GM19397 (cell line): ENCODE measurements at regions not wholly inside any gene's neighbourhood (a gene's known extent, or its start where the extent isn't known, plus 50 kb on each side); places are given as distances from the start of the nearest gene placed in this dataset.
A peak's percentile ranks its signal among the peaks of the same experiment; 100 is the strongest.
"Not testable (repeated sequence)": the region's sequence is repeated elsewhere in the genome, so short reads cannot be mapped to it uniquely, and the experiment has no call there.

Experiments used
- ATAC-seq: cut with Tn5 transposase; IDR thresholded peaks from one replicate; pipeline ENCODE4 v1.9.1; 2021; ENCODE audit warnings: mild to moderate bottlenecking, moderate library complexity; ENCODE audit not compliant: unreplicated experiment

DNA sequence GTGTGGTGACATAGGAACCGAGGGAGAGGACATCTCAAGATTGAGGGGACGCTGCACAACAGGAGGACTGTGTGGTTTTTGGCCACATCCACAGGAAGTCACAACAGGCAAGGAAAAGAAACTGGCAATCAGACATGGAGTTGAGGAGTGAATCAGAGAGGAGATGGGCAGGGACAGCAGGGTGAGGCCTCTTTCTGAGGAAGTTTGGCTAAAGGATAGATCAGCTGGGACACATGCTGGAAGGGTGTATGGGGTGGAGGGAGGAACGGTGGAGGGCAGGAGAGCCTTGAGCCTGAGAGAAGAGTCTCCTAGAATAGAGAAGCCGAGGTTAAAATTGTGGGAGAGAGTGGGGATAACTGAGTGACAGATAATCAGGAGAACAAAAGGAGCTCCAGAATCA lies 75.1 kb upstream of the CIDEA start:
- ATAC-seq: not testable (repeated sequence)

DNA sequence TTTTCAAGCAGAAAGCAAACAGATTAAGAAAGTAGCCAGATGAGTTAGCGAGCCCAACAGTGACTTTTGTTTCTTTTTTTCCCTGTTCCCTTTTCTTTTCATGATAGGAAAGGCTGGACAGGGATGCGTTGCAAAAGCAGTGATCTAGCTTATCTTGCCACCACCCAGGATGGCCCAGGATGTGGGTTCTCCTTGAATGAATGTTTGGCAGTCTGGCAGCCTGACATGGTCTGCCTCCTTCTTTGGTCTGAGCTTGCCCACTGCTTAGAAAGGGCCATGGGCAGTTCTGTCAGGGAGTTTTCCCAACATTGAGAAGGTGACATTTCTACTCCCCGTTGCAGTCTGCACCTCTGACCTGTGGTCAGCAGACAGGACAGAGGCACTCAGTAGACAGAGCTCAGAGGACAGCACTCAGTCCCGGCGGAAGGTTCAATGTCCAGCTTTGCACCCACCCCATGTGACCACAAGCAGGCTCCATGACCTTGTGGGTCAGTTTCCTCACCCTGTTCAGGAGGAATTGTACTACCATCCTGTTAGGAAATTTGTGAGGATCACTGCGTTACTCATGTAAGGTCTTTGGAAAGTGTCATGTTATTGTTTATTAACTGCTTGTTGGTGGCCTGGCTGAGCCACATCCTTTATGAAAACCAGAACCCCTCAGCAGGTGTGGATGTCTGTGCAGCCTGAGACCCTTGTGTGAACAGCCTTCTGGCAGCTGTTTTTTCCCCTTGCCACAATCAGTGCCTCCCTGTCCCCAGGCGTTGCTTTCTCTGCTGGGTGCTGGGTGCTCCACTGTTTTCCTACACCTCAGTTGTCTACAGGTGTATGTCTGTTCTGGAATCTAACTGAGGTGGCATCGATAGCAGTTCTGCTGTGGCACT lies 74.2 kb upstream of the CIDEA start:
- peak; percentile 77 for ATAC-seq

DNA sequence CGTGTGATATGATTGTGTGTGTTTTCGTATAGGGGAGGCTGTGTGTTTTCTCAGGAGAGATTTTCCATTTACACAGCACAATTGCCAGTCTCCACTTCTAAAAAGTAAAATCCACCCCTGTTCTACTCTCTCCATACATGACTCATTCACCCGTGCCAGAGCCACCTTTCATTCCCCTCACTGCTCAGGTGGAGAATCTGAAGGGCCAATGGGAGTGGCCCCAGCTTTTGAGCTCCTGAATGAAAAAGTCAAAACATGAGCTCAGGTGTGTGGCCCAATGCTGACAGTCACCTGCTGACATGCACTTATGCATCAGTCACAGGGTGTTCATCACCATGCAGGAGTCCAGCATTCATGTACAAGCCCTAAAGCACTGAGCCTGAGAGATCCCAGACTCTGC lies 55.4 kb upstream of the CIDEA start:
- not testable (repeated sequence) for ATAC-seq

- peak; percentile 97 for ATAC-seq
These were observed 54.0 kb upstream of the CIDEA start for GRCh38 chr18:12200186-12200585.
